HG02885 (cell line): ENCODE measurements at regions not wholly inside any gene's neighbourhood (a gene's known extent, or its start where the extent isn't known, plus 50 kb on each side); places are given as distances from the start of the nearest gene placed in this dataset.

Experiments used
- ATAC-seq: cut with Tn5 transposase; IDR thresholded peaks from one replicate; pipeline ENCODE4 v1.9.1; 2021; ENCODE audit warnings: mild to moderate bottlenecking; ENCODE audit not compliant: unreplicated experiment, poor library complexity

GRCh38 chr1:14118691-14119485 lies 418.9 kb downstream of the PRDM2 start:
- no peak for ATAC-seq

- no peak for ATAC-seq
Observed at GRCh38 chr1:14120895-14121294, 420.9 kb downstream of the PRDM2 start.

- no peak for ATAC-seq
Observed at GRCh38 chr1:14128096-14128495, 428.1 kb downstream of the PRDM2 start.

DNA sequence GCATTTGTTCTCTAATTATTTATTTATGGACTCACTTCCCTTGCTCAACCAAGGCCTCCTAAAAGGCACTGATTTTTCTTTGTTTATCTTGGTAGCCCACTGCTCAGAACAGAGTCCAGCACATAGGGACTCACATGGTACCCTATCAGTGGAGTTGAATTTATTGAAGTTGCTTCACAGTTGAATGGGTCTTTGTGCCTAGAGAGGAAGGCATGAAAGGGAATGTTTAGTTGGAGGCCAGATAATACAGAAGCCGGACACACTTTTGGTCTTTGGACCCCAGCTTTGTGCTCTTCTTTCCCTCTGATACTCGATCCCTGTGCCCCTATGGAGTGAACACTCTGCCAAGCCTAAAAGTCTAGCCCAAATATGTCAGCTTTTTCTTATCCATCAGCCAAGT lies 429.0 kb downstream of the PRDM2 start:
- ATAC-seq, result no peak

- no peak for ATAC-seq
Observed at GRCh38 chr1:14135070-14135469, 435.1 kb downstream of the PRDM2 start.

DNA sequence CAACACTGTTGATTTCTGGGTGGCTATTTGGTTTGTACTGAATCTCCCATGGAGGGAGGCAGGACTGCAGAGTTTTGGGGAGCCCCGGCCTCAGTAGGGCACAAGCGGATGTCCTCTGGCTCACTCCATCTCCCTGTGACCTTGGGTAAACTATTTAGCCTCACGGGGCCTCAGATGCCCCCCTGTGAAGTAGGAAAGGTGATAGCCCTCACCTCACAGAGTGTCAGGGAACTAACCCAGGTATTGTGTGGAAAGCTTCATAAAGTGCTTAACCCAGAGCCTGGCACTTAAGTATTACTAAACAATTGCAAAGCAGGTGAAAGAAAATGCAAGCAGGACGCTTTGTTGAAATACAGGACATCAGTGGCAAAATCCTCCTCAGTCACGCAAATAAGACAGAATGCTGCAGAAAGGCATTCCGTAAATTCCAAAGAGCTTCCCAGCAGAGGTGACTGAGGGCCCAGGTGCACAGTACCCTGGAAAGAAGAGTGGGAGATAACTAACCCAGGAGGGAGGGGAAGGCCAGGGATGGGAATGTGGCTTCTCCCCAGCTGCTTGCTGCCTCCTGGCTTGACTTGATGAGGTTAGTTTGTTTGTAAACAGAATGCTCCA lies 436.3 kb downstream of the PRDM2 start:
- ATAC-seq, result no peak

DNA sequence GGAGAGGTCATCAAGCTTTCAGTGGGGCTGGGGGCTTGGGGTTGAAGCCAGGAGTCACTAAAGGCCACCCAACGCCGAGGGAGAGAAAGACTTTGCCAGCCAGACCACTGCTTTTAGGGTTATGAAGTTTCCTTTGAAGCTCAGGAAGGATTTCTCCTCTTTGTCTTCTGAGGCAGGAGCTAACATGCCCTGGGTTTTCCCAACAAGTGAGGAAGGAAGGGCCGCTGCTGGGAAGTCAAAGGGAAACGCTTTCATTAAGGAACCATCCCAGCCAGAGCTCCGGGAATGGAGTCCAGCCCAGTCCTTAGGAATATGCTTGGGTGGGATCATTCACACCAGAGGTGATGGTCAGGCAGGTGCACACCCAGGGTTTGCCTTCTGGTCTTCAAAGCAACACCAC lies 436.9 kb downstream of the PRDM2 start:
- no peak for ATAC-seq

- no peak for ATAC-seq
Observed at GRCh38 chr1:14137411-14138134, 437.6 kb downstream of the PRDM2 start.

DNA sequence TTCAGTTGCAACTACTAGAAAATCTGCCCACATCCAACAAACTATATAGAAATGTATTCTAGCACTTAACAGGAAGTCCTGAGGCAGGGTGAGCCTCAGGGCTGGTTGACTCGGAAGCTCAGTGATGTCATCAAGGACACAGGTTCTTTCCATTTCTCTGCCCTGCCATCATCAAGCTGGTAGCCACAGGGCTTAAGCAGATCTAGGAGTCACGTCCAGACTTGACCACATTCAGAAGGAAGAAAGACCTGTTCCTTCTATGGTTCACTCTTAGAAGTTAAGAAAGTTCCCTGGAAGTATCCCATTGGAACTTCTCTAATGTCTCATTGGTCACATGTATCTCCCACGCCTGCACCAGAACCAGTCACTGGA lies 438.1 kb downstream of the PRDM2 start:
- no peak for ATAC-seq

- no peak for ATAC-seq
Observed at GRCh38 chr1:14138687-14139086, 438.7 kb downstream of the PRDM2 start.

DNA sequence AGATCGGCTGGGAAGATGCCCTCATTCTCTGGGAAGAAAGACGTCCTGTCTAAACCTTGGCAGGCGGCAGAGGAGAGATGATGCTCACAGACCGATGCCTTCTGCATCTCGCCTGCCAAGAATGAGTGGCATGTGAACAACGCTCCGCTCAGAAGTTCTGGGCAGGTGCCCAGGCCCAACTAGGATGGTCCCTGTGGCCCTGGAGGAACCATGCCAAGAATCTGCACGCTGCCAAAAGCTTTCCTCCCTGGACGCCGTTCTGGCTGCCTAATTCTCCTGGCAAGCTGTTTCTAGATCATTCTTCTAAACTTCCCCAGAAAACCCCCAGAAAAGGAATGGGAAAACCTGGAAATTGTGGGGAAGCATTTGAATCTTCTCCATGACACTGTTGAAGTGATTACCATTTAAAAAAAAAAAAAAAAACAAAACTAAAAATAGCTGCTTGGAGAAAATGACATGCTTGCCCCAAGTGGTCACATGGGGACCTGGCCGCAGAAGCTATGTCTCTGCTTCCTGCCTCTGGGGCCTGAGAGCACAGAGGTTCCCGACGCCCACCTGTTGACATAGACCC lies 440.9 kb downstream of the PRDM2 start:
- ATAC-seq, result no peak

- no peak for ATAC-seq
Observed at GRCh38 chr1:14141656-14142055, 441.7 kb downstream of the PRDM2 start.

DNA sequence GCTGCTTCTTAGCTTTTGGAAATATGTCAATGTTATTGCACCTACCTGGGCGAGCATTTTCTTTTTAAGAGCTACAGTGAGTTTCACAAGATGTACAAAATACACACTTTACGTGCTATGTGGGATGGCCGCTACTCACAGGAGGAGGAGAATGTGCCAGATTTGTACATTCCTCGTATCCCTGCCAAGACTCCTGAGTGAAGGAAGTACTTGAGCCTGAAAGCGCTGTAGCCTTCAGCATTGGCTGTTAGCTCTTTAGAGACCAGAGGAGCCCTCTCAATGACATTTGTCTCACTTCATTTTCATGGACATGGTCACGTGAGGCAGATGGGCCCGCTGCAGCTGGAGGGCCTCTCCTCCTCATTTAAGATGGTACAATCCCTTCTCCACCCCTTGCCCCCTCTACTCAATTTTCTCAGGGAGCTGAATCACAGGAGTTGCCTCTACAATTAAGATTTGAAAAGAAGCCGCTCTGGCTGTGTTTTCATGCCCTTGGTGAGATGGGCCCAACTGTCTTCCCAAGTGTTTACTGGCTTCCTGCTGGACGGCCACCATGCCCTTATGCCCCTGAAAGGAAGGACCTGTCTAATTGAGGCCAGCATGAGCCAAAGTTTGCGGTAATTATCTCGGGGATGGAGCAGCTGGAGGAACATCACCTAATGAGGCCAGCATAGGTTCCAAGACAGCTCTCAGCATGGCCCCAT lies 442.6 kb downstream of the PRDM2 start:
- ATAC-seq, result no peak

DNA sequence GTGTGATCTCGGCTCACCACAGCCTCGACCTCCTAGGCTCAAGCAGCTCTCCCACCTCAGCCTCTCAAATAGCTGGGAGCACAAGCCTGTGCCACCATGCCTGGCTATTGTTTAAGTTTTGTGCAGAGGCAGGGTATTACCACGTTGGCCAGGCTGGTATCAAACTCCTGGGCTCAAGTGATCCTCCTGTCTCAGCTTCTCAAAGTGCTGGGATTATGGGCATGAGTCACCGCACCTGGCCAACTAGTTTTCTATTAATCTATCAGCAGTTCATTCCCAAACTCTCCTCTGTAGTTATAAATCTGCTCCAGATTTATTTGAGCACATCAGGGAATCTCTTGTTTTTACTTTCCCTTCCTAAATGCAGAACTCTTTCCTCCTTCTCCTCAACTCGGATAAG lies 443.8 kb downstream of the PRDM2 start:
- ATAC-seq, result no peak

DNA sequence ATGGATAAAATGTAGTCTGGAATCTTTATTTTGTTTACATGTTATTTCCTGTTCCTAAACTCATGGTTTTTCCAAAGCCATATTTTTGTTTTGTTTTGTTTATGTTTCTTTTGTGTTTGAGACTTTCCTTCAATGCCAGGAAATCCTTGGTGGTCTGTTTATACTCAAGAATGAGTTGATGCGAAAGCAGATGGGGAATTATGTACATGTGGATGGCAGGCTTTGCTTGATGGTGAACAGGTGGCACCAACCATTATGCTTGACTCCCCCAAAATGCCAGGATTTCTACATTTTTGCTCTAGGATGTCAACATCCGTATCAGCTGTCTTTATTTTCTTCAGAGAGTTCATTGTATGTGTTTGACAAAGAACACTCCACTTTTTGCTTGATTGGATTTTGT lies 448.5 kb downstream of the PRDM2 start:
- ATAC-seq, result no peak

GRCh38 chr1:14149431-14149830 lies 449.1 kb upstream of the KAZN start:
- no peak for ATAC-seq

DNA sequence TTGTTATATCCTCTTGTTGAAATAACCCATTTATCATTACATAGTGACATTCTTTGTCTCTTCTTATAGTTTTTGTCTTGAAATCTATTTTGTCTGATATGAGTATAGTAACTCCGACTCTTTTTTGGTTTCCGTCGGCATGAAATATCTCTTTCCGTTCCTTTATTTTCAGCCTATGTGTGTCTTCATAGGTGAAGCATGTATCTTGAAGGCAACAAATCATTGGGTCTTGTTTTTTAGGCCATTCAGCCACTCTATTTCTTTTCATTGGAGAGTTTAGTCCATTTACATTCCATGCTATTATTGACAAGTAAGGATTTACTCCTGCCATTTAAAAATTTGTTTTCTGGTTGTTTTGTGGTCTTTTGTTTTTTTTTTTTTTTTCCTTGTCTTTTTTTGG lies 441.9 kb upstream of the KAZN start:
- no peak for ATAC-seq

- ATAC-seq, result no peak
Observed at GRCh38 chr1:14160781-14161180, 437.7 kb upstream of the KAZN start.

DNA sequence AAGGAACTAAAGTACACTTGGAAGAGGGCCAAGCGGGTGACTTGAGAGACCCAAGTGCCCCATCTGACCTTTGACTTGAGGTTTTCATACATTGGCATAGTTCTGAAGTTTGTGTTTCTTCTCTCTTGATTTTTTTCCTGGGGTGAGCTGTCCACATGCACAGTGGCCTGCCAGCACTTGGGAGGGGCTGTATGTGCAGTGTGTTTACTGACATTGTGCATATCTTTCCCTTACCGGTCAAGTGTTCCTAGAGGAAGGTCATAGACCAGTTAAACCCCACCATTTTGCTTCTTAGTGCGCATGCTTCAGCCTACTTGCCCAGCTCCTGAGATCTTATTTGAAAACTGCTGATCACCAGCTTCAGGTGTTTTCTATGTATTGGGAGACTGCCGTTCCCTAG lies 435.2 kb upstream of the KAZN start:
- no peak for ATAC-seq

- ATAC-seq, result no peak
Observed at GRCh38 chr1:14165371-14165801, 433.1 kb upstream of the KAZN start.

GRCh38 chr1:14167884-14168283 lies 430.6 kb upstream of the KAZN start:
- no peak for ATAC-seq
